HepG2 (cell line): ENCODE measurements at regions not wholly inside any gene's neighbourhood (a gene's known extent, or its start where the extent isn't known, plus 50 kb on each side); places are given as distances from the start of the nearest gene placed in this dataset.

Experiments
- ATAC-seq: fragments of 200-7000 bp; cut with Tn5 transposase; 3 replicates; pipeline ENCODE4 v1.9.1; 2020; ENCODE audit warnings: mild to moderate bottlenecking, moderate library complexity
- BruUV-seq: library from RNA; stranded (reverse); fragments of 400-500 nt; replicated peaks from 2 replicates; lab custom pipeline; 2021; lab: Mats Ljungman, UMichigan
- CTCF ChIA-PET: fragments of 300-600 bp; formaldehyde crosslinking; extraction: SDS; loops from one replicate; lab custom pipeline; 2021; ENCODE audit warnings: low total read pairs, inconsistent platforms, low intra/inter-chr PET ratio; lab: Yijun Ruan, JAX
- POLR2A ChIA-PET: fragments of 350-600 bp; sonication (Branson Sonifier 250); formaldehyde crosslinking; loops from one replicate; lab custom pipeline; 2020; ENCODE audit warnings: antibody characterized with exemption, inconsistent platforms; lab: Yijun Ruan, JAX
- DNase-seq: peaks from one replicate; pipeline ENCODE4 v3.0.0-alpha.2; 2015; ENCODE audit warnings: low spot score
- FAIRE-seq: peaks from 3 replicates; lab custom pipeline; 2011; peaks lifted over from hg19 to GRCh38; lab: Jason Lieb, UNC
- H2AFZ ChIP-seq: one replicate; pipeline ENCODE4 v1.6.1; 2011; ENCODE audit warnings: low read length, inconsistent platforms
- H3K27ac ChIP-seq: fragments of 300-600 bp; 3 replicates; pipeline ENCODE4 v1.8.0; 2011; ENCODE audit warnings: mixed run types, mild to moderate bottlenecking, mixed read lengths, low read length, inconsistent platforms; ENCODE audit not compliant: insufficient read depth; ENCODE audit errors: extremely low read length
- H3K27me3 ChIP-seq, 2 experiments: fragments of 200-600 bp in 1 of 2; 2 replicates in 1 of 2; 3 replicates in 1 of 2; pipeline versions ENCODE4 v1.6.0 to v1.8.0; 2011; ENCODE audit warnings: low read length in 2 of 2, mild to moderate bottlenecking in 2 of 2, moderate library complexity in 2 of 2, inconsistent platforms in 1 of 2; ENCODE audit not compliant: insufficient read depth in 2 of 2, control insufficient read depth in 1 of 2
- H3K36me3 ChIP-seq, 2 experiments: fragments of 200-600 bp in 1 of 2; replicated peaks in 1 of 2; 2 replicates in 1 of 2; 3 replicates in 1 of 2; pipeline versions ENCODE4 v1.5.1 to v1.8.0; 2011; ENCODE audit warnings: low read length in 2 of 2, inconsistent platforms in 1 of 2; ENCODE audit not compliant: insufficient read depth in 2 of 2, control insufficient read depth in 1 of 2
- H3K4me1 ChIP-seq: 2 replicates; pipeline ENCODE4 v1.5.1; 2012; ENCODE audit warnings: low read length, inconsistent platforms; ENCODE audit not compliant: insufficient read depth
- H3K4me2 ChIP-seq: 2 replicates; pipeline ENCODE4 v1.6.0; 2011; ENCODE audit warnings: low read depth, low read length, inconsistent platforms
- H3K4me3 ChIP-seq, 3 experiments: fragments of 200-600 bp in 1 of 3; sonication (generic), shearing (Covaris generic) in 1 of 3; replicated peaks in 1 of 3; 2 replicates each; pipeline ENCODE4 v1.5.1; 2011 to 2016; ENCODE audit warnings: low read length in 3 of 3, inconsistent platforms in 2 of 3, low read depth in 2 of 3, mild to moderate bottlenecking in 2 of 3, control low read depth in 1 of 3, mixed read lengths in 1 of 3; ENCODE audit not compliant: insufficient read depth in 1 of 3
- H3K79me2 ChIP-seq: one replicate; pipeline ENCODE4 v1.6.1; 2011; ENCODE audit warnings: low read length, inconsistent platforms; ENCODE audit not compliant: insufficient read depth
- H3K9ac ChIP-seq: 2 replicates; pipeline ENCODE4 v1.6.0; 2011; ENCODE audit warnings: mild to moderate bottlenecking, low read depth, low read length, inconsistent platforms; ENCODE audit not compliant: insufficient read depth
- H3K9me3 ChIP-seq: 2 replicates; pipeline ENCODE4 v1.5.1; 2012; ENCODE audit warnings: mild to moderate bottlenecking, low read length
- H4K20me1 ChIP-seq: 2 replicates; pipeline ENCODE4 v1.6.0; 2011; ENCODE audit warnings: inconsistent platforms, mild to moderate bottlenecking, low read length, moderate library complexity; ENCODE audit not compliant: insufficient read depth
- ATAD3A ChIP-seq: sonication (generic); formaldehyde crosslinking; IDR thresholded peaks from 2 replicates; pipeline ENCODE4 v1.4.0; 2020; ENCODE audit warnings: missing genetic modification reagents
- FOXK1 ChIP-seq: sonication (generic); formaldehyde crosslinking; IDR thresholded peaks from 2 replicates; pipeline ENCODE4 v1.4.0; 2020; ENCODE audit warnings: low read depth, missing genetic modification reagents, borderline replicate concordance
- GTF3A ChIP-seq: sonication (generic); formaldehyde crosslinking; conservative IDR thresholded peaks from 2 replicates; pipeline ENCODE4 v1.4.0; 2020; ENCODE audit warnings: mild to moderate bottlenecking, missing genetic modification reagents
- JUN ChIP-seq: sonication (generic); formaldehyde crosslinking; IDR thresholded peaks from 2 replicates; pipeline ENCODE4 v1.4.0; 2020; ENCODE audit warnings: mild to moderate bottlenecking, missing genetic modification reagents
- KMT2B ChIP-seq: IDR thresholded peaks from 2 replicates; pipeline ENCODE4 v1.6.1; 2016; ENCODE audit warnings: missing genetic modification reagents, missing compliant biosample characterization
- MIER2 ChIP-seq: IDR thresholded peaks from 2 replicates; pipeline ENCODE4 v1.6.1; 2016; ENCODE audit warnings: missing biosample characterization, missing genetic modification reagents
- MYNN ChIP-seq: sonication (generic); formaldehyde crosslinking; IDR thresholded peaks from 2 replicates; pipeline ENCODE4 v1.4.0; 2020; ENCODE audit warnings: mild to moderate bottlenecking, low read depth, missing genetic modification reagents
- SMARCC2 ChIP-seq: fragments of 450-650 bp; IDR thresholded peaks from 2 replicates; pipeline ENCODE4 v1.6.1; 2017; ENCODE audit warnings: antibody characterized with exemption, mild to moderate bottlenecking
- SOX6 ChIP-seq, 2 experiments: fragments of 450-650 bp in 1 of 2; sonication (generic) in 1 of 2; formaldehyde crosslinking in 1 of 2; IDR thresholded peaks; 2 replicates each; pipeline versions ENCODE4 v1.4.0 to v1.6.1; 2017 to 2020; ENCODE audit warnings: antibody characterized with exemption in 1 of 2, mild to moderate bottlenecking in 1 of 2, missing genetic modification reagents in 1 of 2
- TBP ChIP-seq: sonication (generic); formaldehyde crosslinking; IDR thresholded peaks from 2 replicates; pipeline ENCODE4 v1.5.0; 2020; ENCODE audit warnings: missing genetic modification reagents
- TEAD2 ChIP-seq: sonication (generic); formaldehyde crosslinking; IDR thresholded peaks from 2 replicates; pipeline ENCODE4 v1.9.0; 2021; ENCODE audit warnings: missing genetic modification reagents
- ZFP36 ChIP-seq: fragments of 150-350 bp; IDR thresholded peaks from 2 replicates; pipeline ENCODE4 v1.6.1; 2018; ENCODE audit warnings: borderline replicate concordance, low read length, low read depth; ENCODE audit not compliant: partially characterized antibody
- ZNF12 ChIP-seq: sonication (generic); formaldehyde crosslinking; IDR thresholded peaks from 2 replicates; pipeline ENCODE4 v1.5.0; 2020; ENCODE audit warnings: missing genetic modification reagents
- ZNF274 ChIP-seq: sonication (generic); formaldehyde crosslinking; IDR thresholded peaks from 2 replicates; pipeline ENCODE4 v1.5.1; 2020; ENCODE audit warnings: mild to moderate bottlenecking, missing genetic modification reagents
- ZNF331 ChIP-seq: sonication (generic); formaldehyde crosslinking; IDR thresholded peaks from 2 replicates; pipeline ENCODE4 v1.4.0; 2020; ENCODE audit warnings: missing genetic modification reagents
- ZNF749 ChIP-seq: sonication (generic); formaldehyde crosslinking; IDR thresholded peaks from 2 replicates; pipeline ENCODE4 v1.8.0; 2022; ENCODE audit warnings: mild to moderate bottlenecking, missing genetic modification reagents, moderate library complexity, borderline replicate concordance
- ZNF772 ChIP-seq: sonication (generic); formaldehyde crosslinking; IDR thresholded peaks from 2 replicates; pipeline ENCODE4 v1.5.0; 2020; ENCODE audit warnings: mild to moderate bottlenecking, missing genetic modification reagents
- WGBS: methylation state at CpG from one replicate; pipeline ENCODE4 v1.1.6; 2017; ENCODE audit warnings: low lambda C conversion rate; 5-methylcytosine and 5-hydroxymethylcytosine counted together
- in situ Hi-C: cut with HindIII; loops from 2 replicates; pipeline ENCODE4 v1.10.0; 2017; ENCODE audit warnings: low pct_unique_long_range_greater_than_20kb; ENCODE audit not compliant: extremely low pct_ligation_motif_present
- intact Hi-C: fragments of 100-400 bp; cut with micrococcal nuclease; formaldehyde crosslinking; loops from one replicate; pipeline ENCODE4 v1.10.0; 2022; ENCODE audit not compliant: unreplicated experiment
- TF ChIP-seq, protein P1 (sequence below): sonication (generic); formaldehyde crosslinking; IDR thresholded peaks from 2 replicates; pipeline ENCODE4 v1.8.1; 2022; ENCODE audit warnings: low read depth, mild to moderate bottlenecking, missing genetic modification reagents
- TF ChIP-seq, protein P2 (sequence below): sonication (generic); formaldehyde crosslinking; IDR thresholded peaks from 2 replicates; pipeline ENCODE4 v1.4.0; 2020; ENCODE audit warnings: missing genetic modification reagents, borderline replicate concordance

DNA sequence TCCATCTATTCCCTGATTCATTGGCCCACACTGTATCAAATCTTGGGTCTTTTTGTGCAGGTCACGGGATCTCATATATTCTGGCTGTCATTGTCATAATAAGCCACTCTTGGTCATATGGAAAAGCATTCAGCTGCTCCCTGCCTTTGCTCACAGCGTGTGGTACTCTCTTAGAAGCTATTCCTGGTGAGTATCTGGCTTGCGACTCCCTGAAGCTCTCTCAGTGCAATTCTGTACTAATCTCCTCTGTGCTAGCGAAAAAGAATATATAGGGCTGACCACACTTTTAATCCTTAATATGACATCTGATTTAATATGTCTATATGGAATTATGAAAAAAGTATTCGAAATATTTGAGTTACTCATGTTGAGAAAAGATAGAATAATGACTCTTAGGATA lies 440.8 kb upstream of the GBE1 start:
- Histone ChIP-seq H3K27me3 (no peaks in the 10 kb centered on the region), H3K4me2 (no peak overlapping the region), H3K4me1 (no peaks in the 10 kb centered on the region), H3K9me3 (no peaks in the 10 kb centered on the region), H4K20me1 (no peaks in the 10 kb centered on the region), H3K79me2 (no peaks in the 10 kb centered on the region), H3K27ac (no peak overlapping the region), H3K4me3 (no peak overlapping the region), H2AFZ (no peak overlapping the region), H3K36me3 (no peaks in the 10 kb centered on the region), H3K9ac (no peak overlapping the region)
- ChIA-PET CTCF (no interaction called here), POLR2A (no interaction called here)
- in situ Hi-C loops: no loop called here
- no peak for DNase-seq
- intact Hi-C loops: no loop called here
- TF ChIP-seq FOXK1 (CRISPR knock-in tag) (no peak), GTF3A (CRISPR knock-in tag) (no peak), ZFP36 (no peak), MYNN (CRISPR knock-in tag) (no peak), ATAD3A (CRISPR knock-in tag) (no peak), SMARCC2 (no peak), ZNF331 (CRISPR knock-in tag) (no peak), TEAD2 (CRISPR knock-in tag) (no peak), JUN (no peak), SOX6 (IDR thresholded peaks at IDR 0.05) (no peak), SOX6 (CRISPR knock-in tag; IDR thresholded peaks at IDR 0.05) (no peak), MIER2 (CRISPR knock-in tag) (no peak), ZNF749 (CRISPR knock-in tag) (no peak), KMT2B (no peak), ZNF12 (no peak), TBP (CRISPR knock-in tag) (no peak), ZNF274 (CRISPR knock-in tag) (no peak), ZNF772 (CRISPR knock-in tag) (no peak)
- TF ChIP-seq, protein P1, sequence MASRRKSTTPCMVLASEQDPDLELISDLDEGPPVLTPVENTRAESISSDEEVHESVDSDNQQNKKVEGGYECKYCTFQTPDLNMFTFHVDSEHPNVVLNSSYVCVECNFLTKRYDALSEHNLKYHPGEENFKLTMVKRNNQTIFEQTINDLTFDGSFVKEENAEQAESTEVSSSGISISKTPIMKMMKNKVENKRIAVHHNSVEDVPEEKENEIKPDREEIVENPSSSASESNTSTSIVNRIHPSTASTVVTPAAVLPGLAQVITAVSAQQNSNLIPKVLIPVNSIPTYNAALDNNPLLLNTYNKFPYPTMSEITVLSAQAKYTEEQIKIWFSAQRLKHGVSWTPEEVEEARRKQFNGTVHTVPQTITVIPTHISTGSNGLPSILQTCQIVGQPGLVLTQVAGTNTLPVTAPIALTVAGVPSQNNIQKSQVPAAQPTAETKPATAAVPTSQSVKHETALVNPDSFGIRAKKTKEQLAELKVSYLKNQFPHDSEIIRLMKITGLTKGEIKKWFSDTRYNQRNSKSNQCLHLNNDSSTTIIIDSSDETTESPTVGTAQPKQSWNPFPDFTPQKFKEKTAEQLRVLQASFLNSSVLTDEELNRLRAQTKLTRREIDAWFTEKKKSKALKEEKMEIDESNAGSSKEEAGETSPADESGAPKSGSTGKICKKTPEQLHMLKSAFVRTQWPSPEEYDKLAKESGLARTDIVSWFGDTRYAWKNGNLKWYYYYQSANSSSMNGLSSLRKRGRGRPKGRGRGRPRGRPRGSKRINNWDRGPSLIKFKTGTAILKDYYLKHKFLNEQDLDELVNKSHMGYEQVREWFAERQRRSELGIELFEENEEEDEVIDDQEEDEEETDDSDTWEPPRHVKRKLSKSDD (CRISPR knock-in tag): no peak
- TF ChIP-seq, protein P2, sequence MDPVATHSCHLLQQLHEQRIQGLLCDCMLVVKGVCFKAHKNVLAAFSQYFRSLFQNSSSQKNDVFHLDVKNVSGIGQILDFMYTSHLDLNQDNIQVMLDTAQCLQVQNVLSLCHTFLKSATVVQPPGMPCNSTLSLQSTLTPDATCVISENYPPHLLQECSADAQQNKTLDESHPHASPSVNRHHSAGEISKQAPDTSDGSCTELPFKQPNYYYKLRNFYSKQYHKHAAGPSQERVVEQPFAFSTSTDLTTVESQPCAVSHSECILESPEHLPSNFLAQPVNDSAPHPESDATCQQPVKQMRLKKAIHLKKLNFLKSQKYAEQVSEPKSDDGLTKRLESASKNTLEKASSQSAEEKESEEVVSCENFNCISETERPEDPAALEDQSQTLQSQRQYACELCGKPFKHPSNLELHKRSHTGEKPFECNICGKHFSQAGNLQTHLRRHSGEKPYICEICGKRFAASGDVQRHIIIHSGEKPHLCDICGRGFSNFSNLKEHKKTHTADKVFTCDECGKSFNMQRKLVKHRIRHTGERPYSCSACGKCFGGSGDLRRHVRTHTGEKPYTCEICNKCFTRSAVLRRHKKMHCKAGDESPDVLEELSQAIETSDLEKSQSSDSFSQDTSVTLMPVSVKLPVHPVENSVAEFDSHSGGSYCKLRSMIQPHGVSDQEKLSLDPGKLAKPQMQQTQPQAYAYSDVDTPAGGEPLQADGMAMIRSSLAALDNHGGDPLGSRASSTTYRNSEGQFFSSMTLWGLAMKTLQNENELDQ (CRISPR knock-in tag): no peak
- no peak for FAIRE-seq
- WGBS: 65% methylated on average over 5 of the region's 5 CpGs
- ATAC-seq: no peak
- BruUV-seq: no TSS peak
